Bone marrow (tissue), 2 donors: ENCODE measurements at regions not wholly inside any gene's neighbourhood (a gene's known extent, or its start where the extent isn't known, plus 50 kb on each side); places are given as distances from the start of the nearest gene placed in this dataset.

Experiments used
- DNase-seq, 2 donors: peaks; one replicate each; lab custom pipeline; 2025; lab: John Stamatoyannopoulos, UW

DNA sequence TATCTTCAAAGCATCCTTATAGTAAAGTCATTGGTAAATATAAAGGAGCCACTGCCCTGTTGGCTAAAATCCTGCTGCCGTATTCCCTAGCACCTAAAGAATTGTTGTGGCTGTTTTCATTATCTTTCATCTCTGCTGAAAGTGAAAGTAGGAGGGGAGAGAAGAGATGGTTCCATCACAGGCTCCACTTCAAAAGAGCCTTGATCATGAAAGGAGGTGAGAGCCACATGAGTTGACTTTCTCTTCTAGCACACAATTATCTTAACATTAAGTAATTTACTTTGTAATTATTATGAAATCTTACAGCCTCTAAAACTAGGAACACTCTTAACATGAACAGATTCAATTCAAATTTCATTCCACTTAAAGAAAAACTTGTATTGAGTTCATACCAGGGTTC lies 1050.9 kb upstream of the LRRTM1 start:
- no peak for DNase-seq

DNA sequence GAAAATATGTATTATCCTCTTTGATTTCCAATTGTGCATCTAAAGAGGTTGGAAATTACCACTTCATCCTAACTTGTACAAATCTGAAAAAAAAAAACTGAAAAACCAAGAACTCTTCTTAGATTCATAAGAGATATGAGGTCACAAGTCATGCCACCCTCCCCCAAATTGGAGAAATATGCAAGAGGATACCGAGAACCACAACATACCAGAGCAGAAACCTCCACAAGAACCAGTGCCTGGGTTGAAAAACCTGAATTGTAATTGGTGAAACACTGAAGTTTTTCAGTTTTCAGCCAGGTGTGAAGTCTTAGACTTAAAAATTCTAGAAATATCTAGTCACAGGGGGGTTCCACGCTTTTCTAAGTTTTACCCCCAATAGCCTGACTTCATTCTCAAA lies 1029.5 kb upstream of the LRRTM1 start:
- no peak for DNase-seq

DNA sequence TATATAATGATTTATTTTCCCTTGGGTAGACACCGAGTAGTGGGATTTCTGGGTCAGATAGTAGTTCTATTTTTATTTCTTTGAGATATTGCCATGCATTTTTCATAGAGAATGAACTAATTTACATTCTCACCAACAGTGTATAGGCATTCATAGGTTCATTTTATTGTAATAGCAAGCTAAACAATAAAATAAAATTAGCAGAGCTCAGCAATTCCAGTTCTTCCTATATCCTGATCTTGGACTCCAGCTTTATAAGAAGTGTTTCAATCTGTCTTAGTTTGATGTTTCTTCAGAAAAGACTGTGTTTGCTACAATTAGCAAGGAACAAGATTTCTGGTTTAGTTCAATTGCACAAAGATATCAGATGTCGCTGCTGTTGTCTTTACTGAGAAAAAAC lies 1024.4 kb upstream of the LRRTM1 start:
- no peak for DNase-seq

DNA sequence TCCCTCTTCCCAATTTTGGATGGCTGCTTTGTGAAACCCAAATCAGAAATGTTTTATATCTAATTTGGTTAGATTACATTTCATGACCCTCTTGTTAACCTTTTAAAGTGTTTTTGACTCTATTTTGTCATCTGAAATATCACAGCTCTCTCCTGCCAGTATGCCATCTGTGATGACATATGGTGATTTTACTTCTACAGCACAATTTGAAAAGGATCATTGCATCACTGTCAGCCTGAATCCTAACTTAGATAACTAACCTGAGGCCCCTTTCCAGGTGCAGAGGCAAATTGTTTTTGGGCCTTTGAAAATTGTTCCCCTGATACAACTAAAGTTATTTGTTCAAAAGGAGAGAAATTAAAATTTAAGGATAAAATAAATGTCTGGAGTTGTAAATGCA lies 1023.4 kb upstream of the LRRTM1 start:
- DNase-seq, result no peak

DNA sequence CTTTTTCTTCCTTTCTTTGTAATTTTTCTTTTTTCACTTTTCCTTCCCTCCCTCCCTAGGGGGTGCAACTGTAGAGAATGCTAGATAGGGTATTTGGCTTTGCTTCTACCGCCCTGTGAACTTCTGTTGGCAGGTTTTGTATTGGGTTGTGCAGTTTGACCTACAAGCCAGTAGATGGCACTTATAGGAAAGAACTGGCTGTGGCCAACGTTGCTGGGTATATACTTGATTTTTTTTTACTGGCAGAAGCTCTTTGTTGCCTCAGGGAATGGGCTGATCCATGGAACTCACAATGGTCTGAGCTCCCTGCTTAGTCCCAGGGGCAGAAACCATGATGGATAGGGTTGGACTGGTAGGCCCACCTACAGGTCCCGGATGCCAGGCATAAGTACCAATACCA lies 1019.5 kb upstream of the LRRTM1 start:
- no peak for DNase-seq

DNA sequence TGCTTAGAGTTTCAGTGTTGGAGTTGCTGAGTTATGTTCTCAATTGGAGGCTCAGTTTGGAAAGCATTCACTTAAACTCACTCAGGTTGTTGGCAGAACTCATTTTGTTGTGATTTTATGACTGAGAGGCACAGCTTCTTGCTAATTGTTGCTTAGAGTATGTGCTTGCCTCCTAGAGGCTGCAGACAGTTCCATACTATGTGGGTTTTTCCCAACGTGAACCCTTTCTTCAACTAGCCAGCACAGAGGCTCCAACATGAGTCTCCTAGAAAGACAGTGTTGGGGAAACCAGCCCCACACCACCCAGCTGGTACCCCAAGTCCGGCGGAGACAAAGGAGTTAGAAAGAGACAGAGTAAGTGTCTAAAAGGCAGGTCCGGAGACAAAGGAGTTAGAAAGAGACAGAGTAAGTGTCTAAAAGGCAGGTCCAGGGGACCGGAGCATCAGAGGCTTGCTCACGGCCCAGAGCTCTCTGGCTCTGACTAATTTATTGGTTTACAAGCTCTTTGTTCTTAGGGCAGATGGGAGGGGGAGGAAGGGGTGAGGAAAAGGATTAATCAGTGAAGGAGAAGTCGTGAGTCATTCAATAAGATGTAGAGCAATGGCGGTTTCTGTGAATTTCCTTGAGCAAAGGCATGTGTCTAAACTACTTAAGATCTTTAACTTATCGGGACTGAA lies 999.7 kb upstream of the LRRTM1 start:
- DNase-seq, result no peak

DNA sequence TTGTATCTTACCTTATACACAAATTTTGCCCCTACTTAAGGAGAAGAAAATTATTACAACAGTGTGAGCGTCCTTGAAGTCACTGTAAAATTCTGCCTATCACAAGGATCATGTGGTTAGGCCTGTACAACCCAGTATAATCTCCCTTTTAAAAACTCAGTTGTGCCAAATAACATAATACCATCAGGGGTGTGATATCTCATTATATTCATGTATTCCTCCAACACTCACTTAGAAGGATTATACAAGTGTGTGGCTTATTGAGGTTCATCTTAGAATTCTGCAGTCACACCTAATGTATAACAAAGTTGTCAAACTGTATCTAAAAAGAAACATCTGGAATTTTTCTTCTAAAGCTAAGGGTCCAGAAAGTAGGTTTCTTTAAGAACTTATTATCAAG lies 998.8 kb upstream of the LRRTM1 start:
- no peak for DNase-seq

DNA sequence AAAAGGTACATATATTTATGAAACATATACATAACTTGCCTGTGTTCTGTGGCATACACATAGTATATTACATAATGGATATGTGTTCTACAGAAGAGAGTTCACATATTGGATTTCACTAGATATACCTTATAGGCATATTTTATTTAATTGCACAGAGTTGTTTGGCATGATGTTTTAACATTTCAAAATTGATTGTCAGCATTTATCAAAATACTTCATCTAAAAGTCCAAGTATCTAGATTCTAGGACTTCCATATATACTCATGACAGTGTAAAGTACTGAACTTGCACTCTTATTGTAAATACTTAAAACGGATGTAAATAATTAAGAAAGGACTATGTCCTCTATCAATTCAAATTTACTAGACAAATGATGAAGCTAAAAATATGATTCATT lies 995.3 kb upstream of the LRRTM1 start:
- no peak for DNase-seq

DNA sequence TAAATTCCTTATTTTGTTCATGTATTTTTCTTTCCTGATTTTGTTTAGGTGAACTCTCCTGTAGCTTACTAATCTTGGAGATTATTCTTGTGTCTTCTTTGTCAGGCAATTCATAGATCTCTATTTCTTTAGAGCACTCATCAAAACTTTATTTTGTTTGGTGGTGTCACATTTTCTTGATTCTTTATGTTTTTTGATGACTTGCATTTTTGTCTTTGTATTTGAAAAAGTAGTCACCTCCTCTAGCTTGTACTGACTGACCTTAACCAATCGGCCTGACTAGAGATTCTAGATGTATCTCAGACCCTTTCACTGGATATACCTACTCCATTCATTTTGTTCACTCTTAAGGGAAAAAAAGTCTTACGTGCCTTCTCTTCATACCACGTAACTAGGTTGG lies 986.3 kb upstream of the LRRTM1 start:
- DNase-seq, result no peak

DNA sequence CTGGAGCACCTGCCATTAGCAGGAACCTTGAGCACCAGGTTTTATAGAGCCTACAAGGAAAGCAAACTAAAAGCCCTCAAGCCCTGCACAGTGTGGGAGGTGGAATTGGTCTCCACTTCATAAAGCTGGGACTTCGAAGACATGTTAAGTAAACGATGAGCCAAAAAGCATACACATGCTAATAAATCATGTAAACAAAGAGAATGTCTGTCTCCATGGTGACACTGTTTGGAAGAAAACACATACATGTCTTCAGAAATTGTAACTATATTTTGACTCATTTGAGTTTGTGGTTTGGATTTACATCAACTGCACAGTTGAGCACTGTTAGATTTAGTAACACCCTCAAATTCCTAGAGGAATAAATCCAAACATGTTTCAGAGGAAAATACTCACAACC lies 978.5 kb upstream of the LRRTM1 start:
- no peak for DNase-seq

DNA sequence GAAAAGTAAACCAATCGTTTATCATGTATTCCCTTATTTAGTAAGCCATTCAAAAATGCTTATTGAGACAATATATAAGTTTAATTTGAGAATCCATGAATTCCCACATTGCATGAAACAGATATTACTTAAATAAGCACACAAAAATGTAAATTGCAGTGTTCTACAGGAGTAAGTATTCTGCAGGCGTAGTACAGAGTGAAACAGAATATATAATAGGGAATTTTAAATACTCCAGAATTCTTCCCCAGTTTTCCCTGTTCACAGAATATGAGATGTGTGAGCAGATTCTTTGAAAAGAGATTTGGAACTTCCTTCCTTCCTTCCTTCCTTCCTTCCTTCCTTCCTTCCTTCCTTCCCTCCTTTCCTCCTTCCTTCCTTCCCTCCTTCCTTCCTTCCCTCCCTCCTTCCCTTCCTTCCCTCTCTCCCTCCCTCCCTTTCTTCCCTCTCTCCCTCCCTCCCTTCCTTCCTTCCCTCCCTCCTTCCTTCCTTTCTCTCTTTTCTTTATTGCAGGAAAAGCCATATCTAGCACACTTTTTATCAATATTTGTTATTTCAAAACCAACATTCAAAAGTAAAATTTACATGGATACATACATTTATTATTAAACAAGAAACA lies 977.7 kb upstream of the LRRTM1 start:
- DNase-seq, result no peak

DNA sequence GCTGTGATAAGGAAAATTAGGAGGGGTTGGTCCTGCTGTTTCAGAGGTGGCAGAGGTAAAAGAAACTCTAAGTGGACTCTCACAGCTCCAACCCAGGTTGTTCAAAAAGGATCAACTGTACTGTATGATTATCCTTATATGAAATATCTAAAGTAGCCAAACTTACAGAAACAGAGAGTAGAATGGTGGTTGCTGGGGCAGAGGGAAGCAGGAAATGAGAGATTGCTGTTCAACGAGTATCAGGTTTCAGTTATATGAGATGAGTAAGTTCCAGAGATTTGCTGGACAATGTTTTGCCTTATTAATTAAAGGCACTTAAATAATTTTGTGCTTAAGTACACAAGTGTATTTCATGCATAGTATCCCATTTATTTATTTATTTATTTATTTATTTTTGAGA lies 972.0 kb upstream of the LRRTM1 start:
- no peak for DNase-seq

DNA sequence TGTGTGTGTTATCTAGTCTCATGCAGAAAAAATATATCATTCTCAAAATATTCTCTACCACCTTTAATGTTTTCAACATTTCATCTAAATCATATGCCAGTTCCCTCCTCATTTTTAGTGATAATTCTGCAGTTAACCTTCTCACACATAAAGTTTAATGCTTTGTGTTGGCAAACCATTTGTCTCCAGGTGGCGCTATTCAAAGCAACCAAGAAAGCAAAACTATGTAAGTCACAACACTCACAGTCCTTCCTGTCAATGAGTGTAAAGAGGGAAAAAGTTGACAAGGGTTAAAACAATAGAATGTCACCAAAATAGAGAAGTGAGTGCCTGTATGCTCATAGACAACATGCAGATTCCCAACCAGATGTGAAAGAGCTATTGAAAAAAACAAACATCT lies 961.6 kb upstream of the LRRTM1 start:
- DNase-seq, result peak in 1 of 2 donors; percentile 4

DNA sequence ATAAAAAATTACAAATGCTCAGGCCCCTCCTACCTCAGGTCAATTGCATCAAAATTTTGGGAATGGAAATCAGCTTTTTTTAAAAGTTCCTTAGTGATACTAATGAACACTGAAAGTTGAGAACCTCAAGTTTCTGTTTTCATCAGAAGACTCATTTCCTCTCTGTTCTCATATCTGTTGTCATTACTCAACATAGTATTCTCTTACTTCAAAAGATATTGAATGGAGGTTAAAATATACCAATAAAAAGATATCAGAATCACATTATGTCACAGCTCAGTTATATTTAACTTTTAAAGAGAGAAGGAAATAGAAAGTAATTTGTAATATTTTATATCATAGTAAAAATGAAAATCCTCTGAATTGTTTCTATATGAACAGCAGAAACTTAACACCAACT lies 959.4 kb upstream of the LRRTM1 start:
- DNase-seq, result no peak

DNA sequence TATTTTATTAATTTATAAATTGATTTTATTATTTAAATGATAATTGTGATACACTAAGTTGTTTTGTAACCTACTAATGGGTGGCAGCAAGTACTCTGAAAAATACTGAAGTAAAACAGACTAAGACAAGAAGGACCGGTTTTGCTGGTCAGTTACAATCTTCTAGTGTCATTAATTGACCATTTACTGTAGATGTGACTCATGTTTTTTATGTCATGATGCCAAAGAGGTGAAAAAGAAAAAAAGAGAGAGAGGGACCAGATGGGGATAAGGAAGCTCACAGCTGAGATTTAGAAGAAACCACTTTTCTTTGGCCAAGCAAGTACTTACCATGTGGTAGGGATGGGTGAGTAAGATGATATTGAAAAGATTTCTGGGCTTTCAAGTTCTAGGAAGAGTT lies 955.8 kb upstream of the LRRTM1 start:
- DNase-seq, result no peak

DNA sequence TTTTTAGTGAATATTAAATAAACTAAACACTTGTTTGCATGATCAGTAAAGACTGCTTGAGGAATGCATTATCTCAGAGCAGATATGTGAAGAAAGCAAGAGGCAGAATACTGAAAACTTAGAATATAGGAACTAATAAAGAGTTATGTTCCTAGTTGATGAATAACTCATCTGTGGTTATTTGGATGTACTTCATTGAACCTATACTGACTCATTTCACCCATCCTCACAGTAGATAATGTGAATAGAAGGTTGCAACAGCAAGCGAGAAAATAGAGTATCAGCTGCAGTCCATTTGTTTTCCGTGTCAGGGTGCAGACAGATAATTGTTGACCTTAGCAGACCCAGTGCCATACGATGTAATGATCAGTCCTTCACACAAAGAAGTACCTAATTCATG lies 945.7 kb upstream of the LRRTM1 start:
- DNase-seq, result no peak

DNA sequence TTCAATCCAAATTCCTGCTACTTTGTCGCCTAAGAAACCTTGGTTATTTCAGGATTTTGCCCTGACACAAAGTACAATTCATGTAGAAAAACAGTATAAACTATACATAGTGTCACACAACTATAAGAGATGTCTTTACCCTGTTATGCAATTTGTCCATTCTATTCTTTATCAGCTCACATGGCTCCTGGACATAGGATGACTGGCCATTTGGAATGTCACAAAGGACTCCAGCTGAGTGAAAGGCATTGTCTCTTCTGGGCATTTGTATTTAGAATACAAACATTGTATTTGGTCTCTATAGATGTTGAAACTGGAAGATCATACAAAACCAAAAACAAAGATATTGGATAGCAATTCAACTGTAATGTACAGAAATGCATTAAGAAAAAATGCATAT lies 944.6 kb upstream of the LRRTM1 start:
- DNase-seq, result no peak

DNA sequence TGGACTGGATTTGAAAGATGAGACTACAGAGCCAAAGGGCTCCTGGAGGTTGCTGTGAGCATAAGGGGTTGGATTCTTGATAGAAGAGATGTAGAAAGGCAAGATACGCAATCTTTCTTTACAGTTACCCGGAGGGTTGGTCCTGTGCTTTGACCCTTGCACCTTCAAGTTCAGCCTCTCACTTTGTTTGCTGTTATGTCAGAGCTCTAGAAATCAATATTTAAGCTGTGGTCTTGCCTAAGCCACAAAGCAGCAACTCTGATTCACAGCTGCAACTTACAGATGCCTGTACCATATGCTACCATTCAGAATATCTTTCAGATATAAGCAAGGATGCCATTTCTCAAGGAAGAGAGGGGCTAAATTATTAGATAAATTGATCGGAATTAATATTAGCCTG lies 943.1 kb upstream of the LRRTM1 start:
- no peak for DNase-seq

DNA sequence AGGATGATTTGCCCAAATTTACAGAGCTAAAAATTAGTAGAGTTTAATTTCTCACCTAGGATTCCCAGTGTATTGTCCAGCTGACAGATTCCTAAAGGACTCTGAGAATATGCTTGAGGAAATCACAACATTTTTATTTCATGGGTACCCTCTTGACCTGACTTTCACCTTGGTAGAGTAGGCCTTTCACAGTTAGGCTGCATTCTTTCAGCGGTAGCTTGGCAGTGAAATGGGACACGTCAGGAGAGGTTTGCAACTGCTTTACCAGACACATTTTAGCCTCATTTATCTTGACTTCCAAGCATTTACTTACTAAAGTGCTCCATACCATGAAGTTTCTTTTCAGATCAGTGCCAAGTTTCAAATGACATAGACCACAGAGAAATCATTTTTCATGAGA lies 937.9 kb upstream of the LRRTM1 start:
- DNase-seq, result no peak

DNA sequence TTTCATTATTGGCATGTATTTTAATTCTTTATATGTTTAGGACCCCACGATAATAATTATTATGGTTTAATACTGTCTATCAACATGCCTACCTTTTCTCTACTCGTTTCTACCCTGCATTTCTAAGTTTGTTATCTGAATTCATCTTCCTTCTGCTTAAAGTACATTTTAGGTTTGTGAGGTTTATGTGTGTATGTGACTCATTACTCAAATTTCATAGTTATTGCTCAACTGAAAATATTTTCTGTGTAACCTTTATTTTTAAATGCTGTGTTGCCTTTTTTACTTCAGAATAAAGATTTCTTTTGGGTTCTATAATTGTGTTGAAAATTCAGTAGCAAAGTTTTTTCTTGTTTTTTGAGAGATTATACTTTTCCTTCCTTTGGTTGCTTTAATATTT lies 933.9 kb upstream of the LRRTM1 start:
- DNase-seq, result no peak

DNA sequence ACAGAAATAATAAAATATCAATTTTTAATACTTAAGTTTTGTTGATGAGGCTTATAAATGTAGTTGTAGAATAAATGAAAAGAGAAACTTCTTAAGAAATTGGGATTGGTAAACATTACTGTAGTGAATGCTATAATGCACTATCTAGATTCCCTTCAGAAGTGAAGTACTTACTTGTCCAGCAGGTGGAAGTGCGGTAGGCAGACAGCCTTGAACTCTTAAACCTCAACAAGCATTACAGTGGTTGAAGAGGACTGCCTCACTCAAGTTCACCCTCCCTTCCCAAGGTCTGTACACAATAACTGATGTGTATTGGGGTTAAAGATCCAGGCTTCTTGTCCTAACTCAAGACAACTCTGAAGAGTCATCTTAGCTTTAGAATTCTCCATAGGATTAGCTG lies 931.0 kb upstream of the LRRTM1 start:
- no peak for DNase-seq

DNA sequence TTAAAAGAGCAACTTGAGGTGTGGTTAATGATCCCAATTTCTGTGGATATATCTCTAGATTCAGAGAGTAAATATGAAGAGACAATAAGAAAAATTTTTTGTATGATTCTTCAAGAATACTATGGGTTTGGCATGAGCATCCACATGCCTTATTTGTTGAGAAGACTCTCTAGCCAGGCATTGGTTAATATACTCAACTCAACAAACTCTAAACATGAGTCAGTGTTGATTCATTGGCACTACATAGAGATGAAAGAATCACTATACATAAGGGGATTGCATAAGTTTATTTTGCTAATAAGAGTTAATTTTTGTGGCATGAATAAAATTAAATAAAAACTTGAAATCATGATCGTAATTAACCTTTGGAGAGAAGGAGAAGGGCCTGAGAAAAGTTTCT lies 930.2 kb upstream of the LRRTM1 start:
- DNase-seq, result no peak

DNA sequence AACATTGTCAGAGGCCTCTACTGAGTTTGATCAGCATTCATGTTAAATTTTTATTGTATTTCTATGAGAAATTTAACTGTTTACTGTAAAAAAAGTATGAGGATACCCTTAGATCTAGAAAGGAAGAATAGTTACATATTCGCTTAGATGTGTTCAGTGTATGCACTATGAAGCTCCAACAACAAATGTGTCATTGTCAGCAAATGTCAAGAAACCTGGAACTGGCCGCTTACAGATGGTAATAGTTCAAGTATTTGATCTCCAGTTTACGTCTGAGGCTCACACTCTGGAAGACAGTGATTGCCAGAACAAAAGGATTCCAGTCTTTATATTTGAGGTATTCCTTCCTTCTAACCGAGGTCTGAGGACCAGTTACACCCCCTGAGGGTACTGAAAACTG lies 921.2 kb upstream of the LRRTM1 start:
- DNase-seq, result no peak

DNA sequence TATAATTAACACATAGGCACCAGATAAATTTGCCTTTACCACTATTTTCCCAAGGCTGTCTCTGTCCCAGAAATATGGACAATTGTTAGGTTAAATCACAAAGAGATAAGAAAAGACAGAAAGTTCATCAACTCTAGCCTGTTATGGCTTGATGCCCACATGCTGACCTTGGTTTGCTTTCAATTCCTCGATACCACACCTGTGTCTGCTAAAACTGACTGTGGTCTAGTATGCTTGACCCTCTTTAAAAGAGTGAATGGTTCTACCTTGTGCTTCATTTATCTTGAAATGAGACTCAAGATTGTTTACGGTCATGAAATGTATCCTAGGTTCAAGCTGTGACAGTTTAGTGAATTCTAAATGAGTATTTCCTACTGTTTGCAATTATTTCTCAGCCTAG lies 909.0 kb upstream of the LRRTM1 start:
- DNase-seq, result no peak
